AG04449 (cell line): ENCODE measurements at regions not wholly inside any gene's neighbourhood (a gene's known extent, or its start where the extent isn't known, plus 50 kb on each side); places are given as distances from the start of the nearest gene placed in this dataset.

ENCODE experiments used
- CTCF ChIA-PET: fragments of 350-600 bp; formaldehyde crosslinking; extraction: SDS; loops from one replicate; lab custom pipeline; 2021; ENCODE audit warnings: antibody characterized with exemption; lab: Yijun Ruan, JAX
- POLR2A ChIA-PET: fragments of 400-600, 350-600 bp; formaldehyde crosslinking; extraction: SDS; loops from one replicate; lab custom pipeline; 2020; ENCODE audit warnings: antibody characterized with exemption, inconsistent platforms; lab: Yijun Ruan, JAX
- DNase-seq: peaks from one replicate; pipeline ENCODE4 v3.0.0-alpha.2; 2010; ENCODE audit warnings: low read depth, low spot score
- H3K4me3 ChIP-seq: 2 replicates; pipeline ENCODE4 v1.5.1; 2011; ENCODE audit warnings: low read depth, mild to moderate bottlenecking, control low read depth, low read length
- TF ChIP-seq, protein P1 (sequence below): IDR thresholded peaks from one replicate; pipeline ENCODE4 v1.5.1; 2011; ENCODE audit warnings: mild to moderate bottlenecking, moderate library complexity, low read length, control low read depth, inconsistent platforms; ENCODE audit not compliant: insufficient read depth; ENCODE audit errors: missing control alignments

GRCh38 chr2:103977241-103977640 lies 876.7 kb upstream of the POU3F3 start:
- H3K4me3 ChIP-seq, result no peak overlapping the region
- no peak for DNase-seq
- TF ChIP-seq, protein P1, sequence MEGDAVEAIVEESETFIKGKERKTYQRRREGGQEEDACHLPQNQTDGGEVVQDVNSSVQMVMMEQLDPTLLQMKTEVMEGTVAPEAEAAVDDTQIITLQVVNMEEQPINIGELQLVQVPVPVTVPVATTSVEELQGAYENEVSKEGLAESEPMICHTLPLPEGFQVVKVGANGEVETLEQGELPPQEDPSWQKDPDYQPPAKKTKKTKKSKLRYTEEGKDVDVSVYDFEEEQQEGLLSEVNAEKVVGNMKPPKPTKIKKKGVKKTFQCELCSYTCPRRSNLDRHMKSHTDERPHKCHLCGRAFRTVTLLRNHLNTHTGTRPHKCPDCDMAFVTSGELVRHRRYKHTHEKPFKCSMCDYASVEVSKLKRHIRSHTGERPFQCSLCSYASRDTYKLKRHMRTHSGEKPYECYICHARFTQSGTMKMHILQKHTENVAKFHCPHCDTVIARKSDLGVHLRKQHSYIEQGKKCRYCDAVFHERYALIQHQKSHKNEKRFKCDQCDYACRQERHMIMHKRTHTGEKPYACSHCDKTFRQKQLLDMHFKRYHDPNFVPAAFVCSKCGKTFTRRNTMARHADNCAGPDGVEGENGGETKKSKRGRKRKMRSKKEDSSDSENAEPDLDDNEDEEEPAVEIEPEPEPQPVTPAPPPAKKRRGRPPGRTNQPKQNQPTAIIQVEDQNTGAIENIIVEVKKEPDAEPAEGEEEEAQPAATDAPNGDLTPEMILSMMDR, result no peak
- CTCF ChIA-PET, result no interaction called here
- POLR2A ChIA-PET, result no interaction called here

GRCh38 chr2:103977668-103978067 lies 876.2 kb upstream of the POU3F3 start:
- no peak overlapping the region for H3K4me3 ChIP-seq
- TF ChIP-seq, protein P1, result no peak
- no peak for DNase-seq
- CTCF ChIA-PET, result no interaction called here
- POLR2A ChIA-PET, result no interaction called here

DNA sequence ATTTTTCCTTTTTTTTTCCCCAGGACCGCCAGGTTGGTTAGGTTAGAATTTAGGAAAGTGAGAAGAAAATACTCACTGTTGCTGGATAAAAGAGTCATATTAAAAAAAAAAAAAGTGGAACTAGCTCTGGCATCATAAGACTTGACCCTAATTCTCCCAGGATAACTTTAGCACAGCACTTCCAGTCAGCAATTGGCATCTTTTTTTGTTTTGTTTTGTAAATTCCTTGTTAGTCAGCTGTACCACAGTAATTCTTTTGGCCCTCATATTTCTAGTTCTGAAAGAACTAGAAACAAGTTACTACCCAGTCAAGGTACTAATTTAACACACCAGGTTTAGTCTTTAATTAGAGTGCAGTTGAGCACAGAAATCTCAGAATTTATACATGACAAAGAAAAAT lies 873.5 kb upstream of the POU3F3 start:
- ChIA-PET POLR2A (no interaction called here), CTCF (no interaction called here)
- DNase-seq, result no peak
- no peak overlapping the region for H3K4me3 ChIP-seq
- TF ChIP-seq, protein P1, result no peak

GRCh38 chr2:103982691-103983090 lies 871.2 kb upstream of the POU3F3 start:
- POLR2A ChIA-PET, result interaction anchor here (0.6 kb wide), 1 partner anchor 596 kb away, joined by 3 read pairs; no protein-coding TSS in a partner anchor
- TF ChIP-seq, protein P1, result no peak
- CTCF ChIA-PET, result no interaction called here
- no peak overlapping the region for H3K4me3 ChIP-seq
- DNase-seq, result no peak

- CTCF ChIA-PET, result no interaction called here
- H3K4me3 ChIP-seq, result no peak overlapping the region
- TF ChIP-seq, protein P1, result no peak
- DNase-seq, result no peak
- POLR2A ChIA-PET, result no interaction called here
Measured at GRCh38 chr2:103986001-103986400, 867.9 kb upstream of the POU3F3 start.

DNA sequence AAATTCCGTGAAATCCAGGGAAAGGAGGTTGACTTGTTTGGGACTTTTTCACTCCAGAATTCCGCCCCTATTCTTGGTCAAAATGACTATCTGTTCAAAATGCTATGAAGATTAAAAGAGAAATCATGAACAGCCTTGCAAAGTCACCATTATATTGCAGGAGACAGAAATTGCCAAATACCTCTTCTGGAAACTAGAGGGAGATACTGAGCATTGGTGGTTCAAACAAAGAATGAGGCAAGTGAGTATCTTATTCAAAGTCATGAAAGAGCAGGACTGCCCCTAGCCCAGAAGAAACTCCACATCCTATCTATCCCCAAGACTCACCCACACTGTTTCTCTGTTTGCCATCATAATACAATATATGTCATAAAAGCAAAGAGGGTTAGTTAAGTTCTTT lies 862.3 kb upstream of the POU3F3 start:
- TF ChIP-seq, protein P1, result no peak
- H3K4me3 ChIP-seq, result no peak overlapping the region
- CTCF ChIA-PET, result no interaction called here
- POLR2A ChIA-PET, result no interaction called here
- no peak for DNase-seq
